ENCODE measurements at regions not wholly inside any gene's neighbourhood (a gene's known extent, or its start where the extent isn't known, plus 50 kb on each side); places are given as distances from the start of the nearest gene placed in this dataset.

- no peak for TF ChIP-seq EZH2 (IDR thresholded peaks at IDR 0.05)
- no peak for TF ChIP-seq POLR2AphosphoS5 (IDR thresholded peaks at IDR 0.05; ENCODE audit: borderline replicate concordance, low read depth, low read length)
Observed at GRCh38 chr7:142628945-142629344, 120.3 kb upstream of the PRSS1 start.

All from SK-N-MC (cell line).